NOMO-1 treated with dmso at 0.1 percent for 144 hours (cell line): ENCODE measurements at regions not wholly inside any gene's neighbourhood (a gene's known extent, or its start where the extent isn't known, plus 50 kb on each side); places are given as distances from the start of the nearest gene placed in this dataset.
"Not testable (repeated sequence)": the region's sequence is repeated elsewhere in the genome, so short reads cannot be mapped to it uniquely, and the experiment has no call there.

ENCODE experiments used
- DNase-seq: peaks from one replicate; lab custom pipeline; 2025; ENCODE audit not compliant: unreplicated experiment; lab: John Stamatoyannopoulos, UW

GRCh38 chr3:6250167-6250566 lies 610.7 kb upstream of the GRM7 start:
- DNase-seq, result no peak

- no peak for DNase-seq
Observed at GRCh38 chr3:6251612-6252400, 609.1 kb upstream of the GRM7 start.

- DNase-seq, result no peak
Observed at GRCh38 chr3:6254490-6254889, 606.4 kb upstream of the GRM7 start.

- DNase-seq, result no peak
Observed at GRCh38 chr3:6255229-6255628, 605.7 kb upstream of the GRM7 start.

GRCh38 chr3:6260551-6261191 lies 600.2 kb upstream of the GRM7 start:
- no peak for DNase-seq

GRCh38 chr3:6262010-6262409 lies 598.9 kb upstream of the GRM7 start:
- no peak for DNase-seq

GRCh38 chr3:6264036-6264435 lies 596.9 kb upstream of the GRM7 start:
- no peak for DNase-seq

GRCh38 chr3:6264906-6265305 lies 596.0 kb upstream of the GRM7 start:
- DNase-seq, result no peak

- no peak for DNase-seq
Observed at GRCh38 chr3:6266135-6266534, 594.8 kb upstream of the GRM7 start.

- no peak for DNase-seq
Observed at GRCh38 chr3:6273878-6274277, 587.0 kb upstream of the GRM7 start.

GRCh38 chr3:6281662-6282061 lies 579.3 kb upstream of the GRM7 start:
- DNase-seq, result no peak

- DNase-seq, result no peak
Observed at GRCh38 chr3:6282918-6283317, 578.0 kb upstream of the GRM7 start.

GRCh38 chr3:6287088-6287875 lies 573.6 kb upstream of the GRM7 start:
- no peak for DNase-seq

GRCh38 chr3:6301626-6302025 lies 559.3 kb upstream of the GRM7 start:
- no peak for DNase-seq

GRCh38 chr3:6315906-6316305 lies 545.0 kb upstream of the GRM7 start:
- DNase-seq, result no peak

GRCh38 chr3:6321999-6322398 lies 538.9 kb upstream of the GRM7 start:
- no peak for DNase-seq

- no peak for DNase-seq
Observed at GRCh38 chr3:6326771-6327170, 534.1 kb upstream of the GRM7 start.

GRCh38 chr3:6340980-6341325 lies 520.0 kb upstream of the GRM7 start:
- DNase-seq, result not testable (repeated sequence)

GRCh38 chr3:6351752-6352151 lies 509.2 kb upstream of the GRM7 start:
- no peak for DNase-seq

- DNase-seq, result no peak
Observed at GRCh38 chr3:6354653-6355052, 506.3 kb upstream of the GRM7 start.

- no peak for DNase-seq
Observed at GRCh38 chr3:6362406-6362805, 498.5 kb upstream of the GRM7 start.

- no peak for DNase-seq
Observed at GRCh38 chr3:6367171-6367570, 493.7 kb upstream of the GRM7 start.
